GM12878 (cell line): ENCODE measurements at regions not wholly inside any gene's neighbourhood (a gene's known extent, or its start where the extent isn't known, plus 50 kb on each side); places are given as distances from the start of the nearest gene placed in this dataset.

Experiments used
- ATAC-seq: fragments of 200-7000 bp; cut with Tn5 transposase; 3 replicates; pipeline ENCODE4 v1.9.1; 2020; ENCODE audit warnings: mild to moderate bottlenecking, moderate library complexity
- BruUV-seq: library from RNA; stranded (reverse); fragments of 400-500 nt; replicated peaks from 2 replicates; lab custom pipeline; 2021; lab: Mats Ljungman, UMichigan
- CTCF ChIA-PET: fragments of 300-600 bp; sonication (Branson Sonifier 250); formaldehyde crosslinking; extraction: SDS; loops from one replicate; lab custom pipeline; 2021; ENCODE audit warnings: inconsistent platforms; lab: Yijun Ruan, JAX
- POLR2A ChIA-PET: fragments of 350-600 bp; formaldehyde crosslinking; extraction: SDS; loops from one replicate; lab custom pipeline; 2021; ENCODE audit warnings: inconsistent platforms; lab: Charles Lee
- RAD21 ChIA-PET: fragments of 300-600 bp; sonication (Branson Sonifier 250); formaldehyde crosslinking; loops from one replicate; lab custom pipeline; 2023; ENCODE audit warnings: antibody characterized with exemption; ENCODE audit not compliant: unreplicated experiment; lab: Charles Lee
- SMC1A ChIA-PET: fragments of 300-600 bp; sonication (Branson Sonifier 250); formaldehyde crosslinking; loops from one replicate; lab custom pipeline; 2023; ENCODE audit not compliant: unreplicated experiment, uncharacterized antibody; lab: Charles Lee
- DNase-seq: peaks from one replicate; pipeline ENCODE4 v3.0.0-alpha.2; 2011; ENCODE audit warnings: low read depth, low spot score
- FAIRE-seq: peaks from 3 replicates; lab custom pipeline; 2011; peaks lifted over from hg19 to GRCh38; lab: Jason Lieb, UNC
- H2AFZ ChIP-seq: 2 replicates; pipeline ENCODE4 v1.6.0; 2011; ENCODE audit warnings: low read depth, low read length, control low read depth; ENCODE audit not compliant: control insufficient read depth
- H3K27ac ChIP-seq: 2 replicates; pipeline ENCODE4 v1.5.1; 2011; ENCODE audit warnings: control low read depth; ENCODE audit not compliant: control insufficient read depth, insufficient read depth
- H3K27me3 ChIP-seq, 2 experiments: replicated peaks in 1 of 2; 2 replicates each; pipeline versions ENCODE4 v1.6.0 to v1.6.1; 2011; ENCODE audit warnings: low read length in 1 of 2; ENCODE audit not compliant: control insufficient read depth in 2 of 2, insufficient read depth in 2 of 2
- H3K36me3 ChIP-seq, 2 experiments: 2 replicates each; pipeline ENCODE4 v1.5.1; 2011; ENCODE audit warnings: low read length in 1 of 2; ENCODE audit not compliant: control insufficient read depth in 2 of 2, insufficient read depth in 2 of 2
- H3K4me1 ChIP-seq: 2 replicates; pipeline ENCODE4 v1.6.1; 2011; ENCODE audit warnings: mild to moderate bottlenecking, low read length, moderate library complexity, mixed read lengths; ENCODE audit not compliant: control insufficient read depth, insufficient read depth
- H3K4me2 ChIP-seq: 2 replicates; pipeline ENCODE4 v1.6.0; 2011; ENCODE audit warnings: control low read depth; ENCODE audit not compliant: control insufficient read depth, insufficient read depth
- H3K4me3 ChIP-seq: fragments of 200-600 bp; sonication (generic); 2 replicates; pipeline ENCODE4 v1.5.1; 2016
- H3K79me2 ChIP-seq: 2 replicates; pipeline ENCODE4 v1.6.0; 2011; ENCODE audit warnings: low read length; ENCODE audit not compliant: control insufficient read depth, insufficient read depth
- H3K9ac ChIP-seq: 2 replicates; pipeline ENCODE4 v1.8.0; 2011; ENCODE audit warnings: low read length, control low read depth, mixed read lengths; ENCODE audit not compliant: control insufficient read depth, insufficient read depth
- H3K9me3 ChIP-seq: replicated peaks from 3 replicates; pipeline ENCODE4 v1.5.1; 2011; ENCODE audit warnings: mild to moderate bottlenecking, low read length; ENCODE audit not compliant: control insufficient read depth, insufficient read depth
- H4K20me1 ChIP-seq: 2 replicates; pipeline ENCODE4 v1.6.0; 2011; ENCODE audit not compliant: control insufficient read depth, insufficient read depth
- BMI1 ChIP-seq: fragments of 450-650 bp; IDR thresholded peaks from 2 replicates; pipeline ENCODE4 v1.6.1; 2016; ENCODE audit warnings: mild to moderate bottlenecking, moderate library complexity, borderline replicate concordance
- CBX3 ChIP-seq: fragments of 200-600 bp; sonication (generic); IDR thresholded peaks from 2 replicates; pipeline ENCODE4 v1.6.1; 2016; ENCODE audit warnings: low read depth, borderline replicate concordance
- CREB1 ChIP-seq: IDR thresholded peaks from 2 replicates; pipeline ENCODE4 v1.6.1; 2012; ENCODE audit warnings: low read depth, mild to moderate bottlenecking, inconsistent platforms
- EED ChIP-seq: sonication (generic); IDR thresholded peaks from 2 replicates; pipeline ENCODE4 v1.6.1; 2016; ENCODE audit warnings: antibody characterized with exemption, low read depth
- PAX5 ChIP-seq: IDR thresholded peaks from 2 replicates; pipeline ENCODE4 v1.6.1; 2011; ENCODE audit warnings: low read depth, low read length, borderline replicate concordance
- PAX8 ChIP-seq: fragments of 450-650 bp; IDR thresholded peaks from 2 replicates; pipeline ENCODE4 v1.6.1; 2017; ENCODE audit warnings: mild to moderate bottlenecking, moderate library complexity
- POLR2AphosphoS5 ChIP-seq: IDR thresholded peaks from 2 replicates; pipeline ENCODE4 v1.6.1; 2011; ENCODE audit warnings: mild to moderate bottlenecking, low read length, inconsistent platforms
- RELA ChIP-seq: fragments of 450-650 bp; IDR thresholded peaks from 2 replicates; pipeline ENCODE4 v1.8.0; 2014; ENCODE audit warnings: borderline replicate concordance; ENCODE audit not compliant: partially characterized antibody
- YBX1 ChIP-seq: fragments of 450-650 bp; IDR thresholded peaks from 2 replicates; pipeline ENCODE4 v1.6.1; 2016; ENCODE audit warnings: antibody characterized with exemption
- WGBS: methylation state at CpG from one replicate; pipeline ENCODE4 v1.1.6; 2016; ENCODE audit warnings: low lambda C conversion rate; ENCODE audit not compliant: insufficient replicate concordance, insufficient coverage; ENCODE audit errors: missing lambda C conversion rate; 5-methylcytosine and 5-hydroxymethylcytosine counted together
- in situ Hi-C: fragments of 300-500 bp; cut with MboI; formaldehyde crosslinking; loops from 9 replicates; pipeline ENCODE4 v1.14.3; 2018; ENCODE audit warnings: mixed read lengths
- intact Hi-C: fragments of 100-400 bp; cut with micrococcal nuclease; formaldehyde crosslinking; loops from one replicate; pipeline ENCODE4 v1.14.2; 2022; ENCODE audit not compliant: unreplicated experiment
- TF ChIP-seq, protein P1 (sequence below): fragments of 450-650 bp; IDR thresholded peaks from 2 replicates; pipeline ENCODE4 v1.6.1; 2016; ENCODE audit warnings: mild to moderate bottlenecking
- TF ChIP-seq, protein P2 (sequence below): fragments of 450-650 bp; IDR thresholded peaks from 2 replicates; pipeline ENCODE4 v1.6.1; 2017; ENCODE audit warnings: mild to moderate bottlenecking, moderate library complexity
- TF ChIP-seq, protein P3 (sequence below): IDR thresholded peaks from 2 replicates; pipeline ENCODE4 v1.6.1; 2012; ENCODE audit warnings: low read depth, low read length, improper control_type of control experiment

DNA sequence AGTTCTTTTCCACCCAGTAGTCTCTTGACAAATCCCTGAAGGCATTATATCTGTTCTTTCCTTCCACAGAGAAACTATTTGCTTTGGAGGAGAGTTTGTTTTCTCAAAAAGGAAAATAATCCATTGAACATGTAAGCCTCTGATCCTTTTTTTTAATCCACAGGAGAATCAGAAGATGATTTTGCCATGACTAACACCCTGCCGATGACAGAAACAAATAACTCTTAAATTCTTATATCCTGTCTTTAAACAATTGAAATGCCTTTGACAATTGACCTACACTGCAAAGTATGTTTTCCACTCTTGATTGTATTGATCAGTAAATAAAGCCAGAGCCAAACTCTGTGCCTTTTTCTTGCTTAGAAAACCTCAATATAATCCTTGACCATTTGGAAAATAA lies 666.4 kb upstream of the CTNND2 start:
- ChIA-PET RAD21 (no interaction called here), POLR2A (no interaction called here), SMC1A (no interaction called here), CTCF (no interaction called here)
- Histone ChIP-seq H4K20me1 (no peaks in the 10 kb centered on the region), H2AFZ (no peak overlapping the region), H3K9ac (no peak overlapping the region), H3K4me1 (no peaks in the 10 kb centered on the region), H3K9me3 (no peaks in the 10 kb centered on the region), H3K79me2 (no peaks in the 10 kb centered on the region), H3K4me2 (no peak overlapping the region), H3K4me3 (no peak overlapping the region), H3K27me3 (no peaks in the 10 kb centered on the region), H3K36me3 (no peaks in the 10 kb centered on the region), H3K27ac (no peak overlapping the region)
- ATAC-seq: no peak
- BruUV-seq: no TSS peak
- no peak for DNase-seq
- 76% methylated on average over 1 of the region's 1 CpG for WGBS
- in situ Hi-C loops: no loop called here
- TF ChIP-seq CBX3 (no peak), BMI1 (no peak), CREB1 (no peak), RELA (no peak), YBX1 (no peak), PAX8 (no peak), EED (no peak), PAX5 (no peak), POLR2AphosphoS5 (no peak)
- TF ChIP-seq, protein P1, sequence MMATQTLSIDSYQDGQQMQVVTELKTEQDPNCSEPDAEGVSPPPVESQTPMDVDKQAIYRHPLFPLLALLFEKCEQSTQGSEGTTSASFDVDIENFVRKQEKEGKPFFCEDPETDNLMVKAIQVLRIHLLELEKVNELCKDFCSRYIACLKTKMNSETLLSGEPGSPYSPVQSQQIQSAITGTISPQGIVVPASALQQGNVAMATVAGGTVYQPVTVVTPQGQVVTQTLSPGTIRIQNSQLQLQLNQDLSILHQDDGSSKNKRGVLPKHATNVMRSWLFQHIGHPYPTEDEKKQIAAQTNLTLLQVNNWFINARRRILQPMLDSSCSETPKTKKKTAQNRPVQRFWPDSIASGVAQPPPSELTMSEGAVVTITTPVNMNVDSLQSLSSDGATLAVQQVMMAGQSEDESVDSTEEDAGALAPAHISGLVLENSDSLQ: no peak
- TF ChIP-seq, protein P2, sequence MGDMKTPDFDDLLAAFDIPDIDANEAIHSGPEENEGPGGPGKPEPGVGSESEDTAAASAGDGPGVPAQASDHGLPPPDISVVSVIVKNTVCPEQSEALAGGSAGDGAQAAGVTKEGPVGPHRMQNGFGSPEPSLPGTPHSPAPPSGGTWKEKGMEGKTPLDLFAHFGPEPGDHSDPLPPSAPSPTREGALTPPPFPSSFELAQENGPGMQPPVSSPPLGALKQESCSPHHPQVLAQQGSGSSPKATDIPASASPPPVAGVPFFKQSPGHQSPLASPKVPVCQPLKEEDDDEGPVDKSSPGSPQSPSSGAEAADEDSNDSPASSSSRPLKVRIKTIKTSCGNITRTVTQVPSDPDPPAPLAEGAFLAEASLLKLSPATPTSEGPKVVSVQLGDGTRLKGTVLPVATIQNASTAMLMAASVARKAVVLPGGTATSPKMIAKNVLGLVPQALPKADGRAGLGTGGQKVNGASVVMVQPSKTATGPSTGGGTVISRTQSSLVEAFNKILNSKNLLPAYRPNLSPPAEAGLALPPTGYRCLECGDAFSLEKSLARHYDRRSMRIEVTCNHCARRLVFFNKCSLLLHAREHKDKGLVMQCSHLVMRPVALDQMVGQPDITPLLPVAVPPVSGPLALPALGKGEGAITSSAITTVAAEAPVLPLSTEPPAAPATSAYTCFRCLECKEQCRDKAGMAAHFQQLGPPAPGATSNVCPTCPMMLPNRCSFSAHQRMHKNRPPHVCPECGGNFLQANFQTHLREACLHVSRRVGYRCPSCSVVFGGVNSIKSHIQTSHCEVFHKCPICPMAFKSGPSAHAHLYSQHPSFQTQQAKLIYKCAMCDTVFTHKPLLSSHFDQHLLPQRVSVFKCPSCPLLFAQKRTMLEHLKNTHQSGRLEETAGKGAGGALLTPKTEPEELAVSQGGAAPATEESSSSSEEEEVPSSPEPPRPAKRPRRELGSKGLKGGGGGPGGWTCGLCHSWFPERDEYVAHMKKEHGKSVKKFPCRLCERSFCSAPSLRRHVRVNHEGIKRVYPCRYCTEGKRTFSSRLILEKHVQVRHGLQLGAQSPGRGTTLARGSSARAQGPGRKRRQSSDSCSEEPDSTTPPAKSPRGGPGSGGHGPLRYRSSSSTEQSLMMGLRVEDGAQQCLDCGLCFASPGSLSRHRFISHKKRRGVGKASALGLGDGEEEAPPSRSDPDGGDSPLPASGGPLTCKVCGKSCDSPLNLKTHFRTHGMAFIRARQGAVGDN: no peak
- TF ChIP-seq, protein P3, sequence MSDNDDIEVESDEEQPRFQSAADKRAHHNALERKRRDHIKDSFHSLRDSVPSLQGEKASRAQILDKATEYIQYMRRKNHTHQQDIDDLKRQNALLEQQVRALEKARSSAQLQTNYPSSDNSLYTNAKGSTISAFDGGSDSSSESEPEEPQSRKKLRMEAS: no peak
- FAIRE-seq: no peak
- intact Hi-C loops: no loop called here
